ENCODE measurements at regions not wholly inside any gene's neighbourhood (a gene's known extent, or its start where the extent isn't known, plus 50 kb on each side); places are given as distances from the start of the nearest gene placed in this dataset.

GRCh38 chr9:73683862-73684591 lies 532.4 kb downstream of the ANXA1 start:
- TF ChIP-seq CTCF (IDR thresholded peaks at IDR 0.05), result peak in 1 of 12 donors; percentile 14
- TF ChIP-seq POLR2A (IDR thresholded peaks at IDR 0.05), result no peak

Measured in heart left ventricle (tissue), 13 donors.